ENCODE measurements at regions not wholly inside any gene's neighbourhood (a gene's known extent, or its start where the extent isn't known, plus 50 kb on each side); places are given as distances from the start of the nearest gene placed in this dataset.

DNA sequence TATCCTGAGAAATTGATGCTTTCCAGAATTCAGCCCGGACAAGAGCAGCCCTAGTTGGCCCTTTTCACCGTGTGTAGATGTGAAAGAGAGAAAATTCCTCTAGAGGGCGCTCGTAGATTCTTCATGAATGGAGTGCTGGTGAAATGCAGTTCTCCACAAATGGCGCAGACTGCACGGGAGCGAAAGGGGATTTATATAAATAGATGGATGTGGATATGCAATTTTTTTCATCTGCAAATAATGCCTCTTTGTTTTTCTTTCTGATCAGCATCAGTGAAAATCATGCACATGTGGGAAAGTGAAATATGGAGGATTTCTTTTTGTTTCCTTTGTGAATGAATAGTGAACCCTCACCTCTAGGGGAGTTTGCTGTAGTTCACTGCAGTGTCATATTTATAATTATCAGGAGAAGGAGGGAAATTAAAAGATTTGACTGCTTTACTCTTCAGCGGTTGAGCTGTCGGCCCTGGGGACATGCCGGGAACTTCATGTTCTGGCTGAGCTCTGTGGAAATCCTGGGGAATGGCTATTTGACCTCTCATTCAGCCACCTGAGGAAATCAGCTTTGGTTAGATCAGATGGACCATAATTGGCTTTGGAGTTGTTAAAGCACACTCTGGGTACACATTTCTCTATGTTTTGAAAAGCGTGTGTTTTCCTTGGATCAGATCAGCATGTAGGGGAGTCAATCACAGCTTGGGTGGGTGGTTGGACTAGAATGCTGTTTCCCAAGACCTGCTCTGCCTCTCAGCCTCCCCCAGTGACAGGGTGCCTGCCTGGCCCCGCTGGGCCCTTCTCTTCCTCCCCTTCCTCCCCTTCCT lies 115.0 kb upstream of the SHISA3 start:
- TF ChIP-seq POLR2A (IDR thresholded peaks at IDR 0.05): no peak
- TF ChIP-seq, protein P1, sequence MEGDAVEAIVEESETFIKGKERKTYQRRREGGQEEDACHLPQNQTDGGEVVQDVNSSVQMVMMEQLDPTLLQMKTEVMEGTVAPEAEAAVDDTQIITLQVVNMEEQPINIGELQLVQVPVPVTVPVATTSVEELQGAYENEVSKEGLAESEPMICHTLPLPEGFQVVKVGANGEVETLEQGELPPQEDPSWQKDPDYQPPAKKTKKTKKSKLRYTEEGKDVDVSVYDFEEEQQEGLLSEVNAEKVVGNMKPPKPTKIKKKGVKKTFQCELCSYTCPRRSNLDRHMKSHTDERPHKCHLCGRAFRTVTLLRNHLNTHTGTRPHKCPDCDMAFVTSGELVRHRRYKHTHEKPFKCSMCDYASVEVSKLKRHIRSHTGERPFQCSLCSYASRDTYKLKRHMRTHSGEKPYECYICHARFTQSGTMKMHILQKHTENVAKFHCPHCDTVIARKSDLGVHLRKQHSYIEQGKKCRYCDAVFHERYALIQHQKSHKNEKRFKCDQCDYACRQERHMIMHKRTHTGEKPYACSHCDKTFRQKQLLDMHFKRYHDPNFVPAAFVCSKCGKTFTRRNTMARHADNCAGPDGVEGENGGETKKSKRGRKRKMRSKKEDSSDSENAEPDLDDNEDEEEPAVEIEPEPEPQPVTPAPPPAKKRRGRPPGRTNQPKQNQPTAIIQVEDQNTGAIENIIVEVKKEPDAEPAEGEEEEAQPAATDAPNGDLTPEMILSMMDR (IDR thresholded peaks at IDR 0.05 in 8 of 11, conservative IDR thresholded peaks at IDR 0.05 in 3 of 11): peak in 10 of 11 experiments; percentile 23 to 82 (median 66)

All from spleen (tissue), 7 donors.